Neuronal stem cell (in vitro differentiated cells): ENCODE measurements at regions not wholly inside any gene's neighbourhood (a gene's known extent, or its start where the extent isn't known, plus 50 kb on each side); places are given as distances from the start of the nearest gene placed in this dataset.

Experiments used
- DNase-seq: peaks from one replicate; pipeline ENCODE4 v3.0.0-alpha.2; 2013; ENCODE audit warnings: low spot score
- H2AFZ ChIP-seq: one replicate; pipeline ENCODE4 v1.6.1; 2013; ENCODE audit warnings: mild to moderate bottlenecking, low read length, inconsistent platforms
- H2AK5ac ChIP-seq: 2 replicates; pipeline ENCODE4 v1.6.1; 2013; ENCODE audit warnings: low read depth, mild to moderate bottlenecking, inconsistent platforms, low read length, moderate library complexity, mixed read lengths
- H2BK120ac ChIP-seq: 2 replicates; pipeline ENCODE4 v1.6.1; 2013; ENCODE audit warnings: low read depth, mild to moderate bottlenecking, inconsistent platforms, low read length, moderate library complexity, mixed read lengths
- H2BK12ac ChIP-seq: one replicate; pipeline ENCODE4 v1.6.1; 2013; ENCODE audit warnings: low read length, inconsistent platforms
- H2BK15ac ChIP-seq: 2 replicates; pipeline ENCODE4 v1.6.1; 2013; ENCODE audit warnings: mild to moderate bottlenecking, low read length, inconsistent platforms, mixed read lengths
- H2BK5ac ChIP-seq: one replicate; pipeline ENCODE4 v1.6.1; 2013; ENCODE audit warnings: inconsistent platforms, mild to moderate bottlenecking, low read length, moderate library complexity
- H3K14ac ChIP-seq: one replicate; pipeline ENCODE4 v1.6.1; 2013; ENCODE audit warnings: low read length, inconsistent platforms
- H3K18ac ChIP-seq: 2 replicates; pipeline ENCODE4 v1.6.1; 2013; ENCODE audit warnings: low read length, inconsistent platforms
- H3K23ac ChIP-seq: 2 replicates; pipeline ENCODE4 v1.6.1; 2013; ENCODE audit warnings: low read depth, mild to moderate bottlenecking, mixed read lengths, low read length, inconsistent platforms; ENCODE audit not compliant: poor library complexity
- H3K27ac ChIP-seq: replicated peaks from 3 replicates; pipeline ENCODE4 v1.5.1; 2013; ENCODE audit warnings: low read length, inconsistent platforms
- H3K27me3 ChIP-seq, 3 experiments: 2 replicates each; pipeline ENCODE4 v1.6.1; 2013; ENCODE audit warnings: low read length in 3 of 3, mild to moderate bottlenecking in 2 of 3, inconsistent platforms in 1 of 3, low read depth in 1 of 3, mixed read lengths in 1 of 3, moderate library complexity in 1 of 3; ENCODE audit not compliant: control insufficient read depth in 3 of 3, insufficient read depth in 3 of 3
- H3K36me3 ChIP-seq, 2 donors: replicated peaks in 1 of 2; 2 replicates each; pipeline ENCODE4 v1.6.1; 2013; ENCODE audit warnings: low read length in 2 of 2; ENCODE audit not compliant: control insufficient read depth in 2 of 2, insufficient read depth in 2 of 2
- H3K4ac ChIP-seq: 2 replicates; pipeline ENCODE4 v1.6.1; 2013; ENCODE audit warnings: inconsistent platforms, mild to moderate bottlenecking, low read length, moderate library complexity
- H3K4me1 ChIP-seq, 2 donors: 1 replicate in 1 of 2; 2 replicates in 1 of 2; pipeline ENCODE4 v1.6.1; 2013; ENCODE audit warnings: low read length in 2 of 2, low read depth in 1 of 2; ENCODE audit not compliant: control insufficient read depth in 2 of 2, insufficient read depth in 1 of 2
- H3K4me2 ChIP-seq: one replicate; pipeline ENCODE4 v1.6.1; 2013; ENCODE audit warnings: mild to moderate bottlenecking, low read length, inconsistent platforms; ENCODE audit not compliant: insufficient read depth, poor library complexity, severe bottlenecking
- H3K4me3 ChIP-seq, 2 donors: 2 replicates each; pipeline ENCODE4 v1.5.1; 2013; ENCODE audit warnings: low read length in 2 of 2, mild to moderate bottlenecking in 2 of 2, inconsistent platforms in 1 of 2, moderate library complexity in 1 of 2
- H3K79me1 ChIP-seq: one replicate; pipeline ENCODE4 v1.6.1; 2013; ENCODE audit warnings: low read depth, mild to moderate bottlenecking, inconsistent platforms, low read length, moderate library complexity
- H3K9ac ChIP-seq: one replicate; pipeline ENCODE4 v1.6.1; 2013; ENCODE audit warnings: mild to moderate bottlenecking, low read depth, low read length, inconsistent platforms; ENCODE audit not compliant: poor library complexity
- H3K9me3 ChIP-seq, 2 donors: replicated peaks in 1 of 2; 2 replicates each; pipeline versions ENCODE3 to v1.6.1; 2013; ENCODE audit warnings: low read length in 2 of 2, mild to moderate bottlenecking in 2 of 2, inconsistent platforms in 1 of 2, low read depth in 1 of 2, mixed read lengths in 1 of 2, moderate library complexity in 1 of 2; ENCODE audit not compliant: control insufficient read depth in 2 of 2, insufficient read depth in 1 of 2
- H4K8ac ChIP-seq: one replicate; pipeline ENCODE4 v1.6.1; 2013; ENCODE audit warnings: low read depth, mild to moderate bottlenecking, inconsistent platforms, low read length, moderate library complexity
- H4K91ac ChIP-seq: one replicate; pipeline ENCODE4 v1.6.1; 2013; ENCODE audit warnings: low read length, low read depth, mild to moderate bottlenecking, inconsistent platforms; ENCODE audit not compliant: poor library complexity
- WGBS, 2 donors: extraction: QIAGEN DNeasy Blood & Tissue Kit; methylation state at CpG; one replicate each; pipeline ENCODE4 v1.1.7; 2013; ENCODE audit warnings: missing lambda C conversion rate in 2 of 2, mixed read lengths in 1 of 2; ENCODE audit not compliant: insufficient read length in 2 of 2, insufficient replicate concordance in 1 of 2; ENCODE audit errors: extremely low coverage in 2 of 2; 5-methylcytosine and 5-hydroxymethylcytosine counted together

DNA sequence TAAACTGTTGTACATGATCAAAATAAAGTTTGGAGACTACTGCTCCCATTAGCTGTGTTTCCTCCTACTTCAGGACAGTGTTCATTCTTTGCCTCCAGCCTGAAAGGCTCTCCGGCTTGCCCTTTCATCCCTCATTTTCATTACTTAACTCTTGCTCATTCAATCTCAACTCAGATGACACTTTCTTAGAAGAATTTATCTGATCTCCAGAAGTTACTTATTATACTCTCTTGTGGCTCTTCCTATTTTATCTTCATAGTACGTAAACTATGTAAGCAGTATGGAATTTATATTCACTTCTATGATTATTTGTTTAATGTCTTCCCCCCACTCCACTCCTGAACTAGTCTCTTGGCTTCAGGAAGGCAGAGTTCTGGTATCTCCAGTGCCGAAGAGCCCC is 1737.9 kb upstream of the C9orf72 start:
- Histone ChIP-seq H2BK120ac (no peak overlapping the region), H3K18ac (no peak overlapping the region), H3K27me3 (no peaks in the 10 kb centered on the region), H3K4me1 (no peaks in the 10 kb centered on the region), H3K14ac (no peak overlapping the region), H4K91ac (no peak overlapping the region), H3K9ac (no peak overlapping the region), H2BK12ac (no peak overlapping the region), H3K23ac (no peak overlapping the region), H3K4ac (no peak overlapping the region), H3K4me2 (no peak overlapping the region), H3K4me3 (no peak overlapping the region), H3K27ac (no peak overlapping the region), H2BK5ac (no peak overlapping the region), H3K36me3 (no peaks in the 10 kb centered on the region), H3K79me1 (peaks cover 2% of the 10 kb centered on the region), H2AFZ (no peak overlapping the region), H3K9me3 (no peaks in the 10 kb centered on the region), H4K8ac (no peak overlapping the region), H2AK5ac (no peak overlapping the region), H2BK15ac (no peak overlapping the region)
- DNase-seq: no peak
- no CpG with 5 or more reads among the region's 3 CpGs for WGBS, 2 donors

DNA sequence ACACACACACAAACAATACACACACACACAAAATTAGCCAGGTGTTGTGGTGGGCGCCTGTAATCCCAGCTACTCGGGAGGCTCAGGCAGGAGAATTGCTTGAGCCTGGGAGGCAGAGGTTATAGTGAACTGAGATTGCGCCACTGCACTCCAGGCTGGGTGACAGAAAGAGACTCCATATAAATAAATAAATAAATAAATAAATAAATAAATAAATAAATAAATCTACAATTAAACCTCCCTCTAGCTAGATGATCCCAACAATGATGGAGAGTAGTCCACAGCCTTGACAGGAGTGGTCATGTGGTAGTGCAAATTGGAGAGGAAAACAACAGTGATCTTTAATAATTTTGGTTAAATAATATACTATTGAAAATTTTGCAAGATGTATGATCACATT is 1739.0 kb upstream of the C9orf72 start:
- H3K27ac ChIP-seq: no peak overlapping the region
- H2BK15ac ChIP-seq: no peak overlapping the region
- H3K4me3 ChIP-seq: no peak overlapping the region
- peaks cover 2% of the 10 kb centered on the region for H3K79me1 ChIP-seq
- H3K14ac ChIP-seq: no peak overlapping the region
- no CpG with 5 or more reads among the region's 3 CpGs for WGBS, 2 donors
- H2BK5ac ChIP-seq: no peak overlapping the region
- H3K4me1 ChIP-seq: no peaks in the 10 kb centered on the region
- no peak overlapping the region for H2AK5ac ChIP-seq
- H2BK12ac ChIP-seq: no peak overlapping the region
- H3K23ac ChIP-seq: no peak overlapping the region
- no peak overlapping the region for H4K91ac ChIP-seq
- no peak overlapping the region for H3K4ac ChIP-seq
- H3K36me3 ChIP-seq: no peaks in the 10 kb centered on the region
- no peak overlapping the region for H3K4me2 ChIP-seq
- no peak overlapping the region for H4K8ac ChIP-seq
- no peak overlapping the region for H2BK120ac ChIP-seq
- H3K9ac ChIP-seq: no peak overlapping the region
- no peaks in the 10 kb centered on the region for H3K9me3 ChIP-seq
- no peak overlapping the region for H3K18ac ChIP-seq
- H3K27me3 ChIP-seq: no peaks in the 10 kb centered on the region
- no peak for DNase-seq
- H2AFZ ChIP-seq: no peak overlapping the region

DNA sequence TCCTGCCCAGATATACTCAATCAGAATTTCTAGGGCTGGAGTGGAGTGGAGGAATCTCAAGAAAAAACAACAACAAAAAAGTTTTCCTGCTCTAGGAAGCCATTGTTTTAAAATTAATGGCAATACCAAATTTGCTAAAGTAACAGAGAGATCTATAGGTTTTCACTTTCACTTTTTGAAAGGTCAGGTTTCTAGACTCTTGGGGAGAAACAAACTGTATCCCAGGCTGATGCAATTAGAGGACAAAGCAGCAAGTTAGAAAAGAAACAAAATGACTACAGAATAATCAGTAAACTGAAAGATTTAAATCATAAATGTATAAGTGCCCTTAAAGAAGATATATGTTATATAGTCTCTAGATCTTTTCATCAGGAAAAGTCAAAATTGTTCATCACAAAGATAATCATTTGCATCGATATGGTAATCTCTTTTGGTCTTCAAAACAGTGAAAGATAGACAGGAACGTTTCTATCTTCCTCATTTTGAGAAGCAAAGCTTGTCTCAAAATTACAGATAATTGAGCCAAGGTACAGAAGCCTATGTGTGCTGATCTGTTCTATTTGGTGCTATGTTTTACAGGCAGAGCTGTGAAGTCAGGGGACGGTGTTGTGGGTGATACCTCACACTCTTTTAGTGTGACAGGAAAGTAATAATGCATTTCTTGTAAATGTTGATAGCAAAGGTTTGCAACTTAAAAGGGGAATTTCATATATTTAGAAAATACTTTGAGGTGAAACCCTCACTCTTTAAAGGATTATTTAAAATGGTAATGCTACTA is 1746.6 kb upstream of the C9orf72 start:
- Histone ChIP-seq H2BK15ac (no peak overlapping the region), H2AK5ac (no peak overlapping the region), H4K91ac (no peak overlapping the region), H3K4me1 (no peaks in the 10 kb centered on the region), H4K8ac (no peak overlapping the region), H3K18ac (no peak overlapping the region), H3K4ac (no peak overlapping the region), H3K23ac (no peak overlapping the region), H3K4me2 (no peak overlapping the region), H3K14ac (no peak overlapping the region), H2AFZ (no peak overlapping the region), H2BK5ac (no peak overlapping the region), H3K27me3 (no peaks in the 10 kb centered on the region), H3K36me3 (no peaks in the 10 kb centered on the region), H3K9me3 (no peaks in the 10 kb centered on the region), H3K27ac (no peak overlapping the region), H2BK120ac (no peak overlapping the region), H3K4me3 (no peak overlapping the region), H3K79me1 (no peaks in the 10 kb centered on the region), H3K9ac (no peak overlapping the region), H2BK12ac (no peak overlapping the region)
- WGBS, 2 donors: no CpG with 5 or more reads among the region's 3 CpGs
- no peak for DNase-seq

DNA sequence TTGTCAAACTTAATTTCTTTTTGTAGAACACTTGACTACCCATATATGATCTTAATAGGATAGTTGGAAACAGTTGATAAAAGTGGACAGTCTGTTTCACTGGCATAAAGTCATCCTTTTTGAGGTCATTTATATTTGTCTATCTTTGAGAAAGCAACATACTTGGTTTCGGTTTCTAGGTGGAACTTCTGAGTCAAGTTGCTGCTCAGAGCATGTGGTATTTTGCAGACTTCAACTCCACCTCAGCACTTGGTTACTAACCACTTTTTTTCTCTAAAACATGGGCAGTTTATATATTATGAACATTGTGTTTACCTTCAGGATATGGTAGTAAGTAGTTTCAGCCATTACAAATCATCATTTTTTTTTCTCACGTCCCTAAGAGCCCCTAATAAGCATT is 1749.0 kb upstream of the C9orf72 start:
- H3K9ac ChIP-seq: no peak overlapping the region
- no peak overlapping the region for H2AK5ac ChIP-seq
- no peak for DNase-seq
- WGBS, 2 donors: no CpG with 5 or more reads among the region's 2 CpGs
- no peak overlapping the region for H2BK15ac ChIP-seq
- no peak overlapping the region for H2BK120ac ChIP-seq
- H4K8ac ChIP-seq: no peak overlapping the region
- H3K79me1 ChIP-seq: no peaks in the 10 kb centered on the region
- H3K23ac ChIP-seq: no peak overlapping the region
- H3K27me3 ChIP-seq: no peaks in the 10 kb centered on the region
- H3K4ac ChIP-seq: no peak overlapping the region
- no peak overlapping the region for H3K4me3 ChIP-seq
- H3K27ac ChIP-seq: no peak overlapping the region
- H3K18ac ChIP-seq: no peak overlapping the region
- H3K4me1 ChIP-seq: no peaks in the 10 kb centered on the region
- H4K91ac ChIP-seq: no peak overlapping the region
- no peak overlapping the region for H3K14ac ChIP-seq
- no peak overlapping the region for H2BK5ac ChIP-seq
- no peak overlapping the region for H2BK12ac ChIP-seq
- H3K4me2 ChIP-seq: no peak overlapping the region
- no peaks in the 10 kb centered on the region for H3K36me3 ChIP-seq
- H2AFZ ChIP-seq: no peak overlapping the region
- no peaks in the 10 kb centered on the region for H3K9me3 ChIP-seq
